ENCODE measurements at regions not wholly inside any gene's neighbourhood (a gene's known extent, or its start where the extent isn't known, plus 50 kb on each side); places are given as distances from the start of the nearest gene placed in this dataset.
A peak's percentile ranks its signal among the peaks of the same experiment; 100 is the strongest.

- DNase-seq = no peak
Measured at GRCh38 chr2:49298230-49298629, 143.9 kb upstream of the FSHR start.

DNA sequence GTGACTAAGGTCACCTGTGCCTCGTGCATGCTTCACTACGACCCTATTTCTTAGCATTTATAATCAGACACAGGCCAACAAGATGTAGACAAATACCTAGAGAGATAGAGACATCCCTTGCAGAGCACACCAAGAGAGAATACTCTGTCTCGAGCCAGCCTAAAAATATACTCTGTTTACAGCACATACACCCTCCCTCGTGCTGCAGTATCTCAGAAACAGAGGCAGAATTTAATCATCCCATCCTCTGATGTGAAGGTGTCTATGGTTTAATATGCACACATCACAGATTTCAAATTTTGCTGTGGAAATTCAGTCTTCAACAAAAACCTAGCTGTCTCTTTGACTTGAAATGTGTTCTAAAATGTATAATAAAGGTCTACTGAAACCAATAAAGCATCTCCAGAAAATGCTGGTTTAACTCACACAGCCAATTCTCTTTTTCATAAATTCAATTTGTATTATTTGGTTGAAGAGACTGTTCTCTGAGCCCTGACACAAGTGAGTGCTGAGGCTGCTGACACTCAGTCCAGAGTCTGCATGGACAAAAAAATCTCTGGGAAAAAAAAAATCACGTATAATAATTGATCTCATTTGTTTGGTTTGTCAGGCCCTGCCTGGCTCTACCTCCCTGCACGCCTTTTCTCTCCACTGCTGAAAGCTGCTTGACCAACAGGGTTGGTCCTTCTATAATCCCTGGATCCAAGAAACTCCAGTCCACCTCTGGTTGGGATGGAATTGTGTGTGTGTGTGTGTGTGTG lies 142.0 kb upstream of the FSHR start:
- no peak for DNase-seq

GRCh38 chr2:49294225-49294624 lies 139.9 kb upstream of the FSHR start:
- DNase-seq = no peak

DNA sequence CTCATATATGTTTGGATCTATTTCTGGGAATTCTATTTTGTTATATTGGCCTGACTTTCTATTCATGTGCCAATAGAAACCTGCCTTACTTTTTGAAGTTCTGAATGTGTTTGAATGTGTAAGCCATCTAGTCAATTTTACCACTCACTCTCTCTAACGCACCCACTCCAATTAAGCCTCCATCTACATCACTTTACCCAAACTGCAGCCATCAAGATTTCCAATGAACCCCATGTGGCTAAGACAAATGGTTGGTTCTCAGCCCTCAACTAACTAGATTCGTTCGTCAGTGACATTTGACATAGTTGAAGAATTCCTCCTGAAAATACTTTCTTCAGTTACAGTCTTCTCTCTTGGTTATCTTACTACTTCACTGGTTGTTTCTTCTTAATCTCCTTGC lies 137.3 kb upstream of the FSHR start:
- DNase-seq = no peak

DNA sequence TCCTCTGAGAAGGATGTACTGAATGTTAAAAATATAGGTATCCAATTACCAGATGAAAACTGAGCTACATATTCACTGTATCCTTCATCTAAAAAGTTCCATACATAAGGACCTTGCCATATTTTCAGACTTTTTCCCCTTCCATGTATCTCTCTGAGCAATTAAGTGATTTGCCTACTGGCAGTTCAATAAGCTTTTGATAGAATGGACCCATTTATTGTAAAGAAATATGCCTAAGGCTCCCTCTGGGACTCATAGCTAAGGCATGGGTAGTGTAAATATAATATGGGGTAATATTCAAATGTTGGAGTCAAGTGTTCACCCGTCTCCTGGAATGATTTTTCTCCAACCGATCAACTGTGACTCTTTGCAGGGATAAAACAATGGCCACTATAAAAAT lies 135.4 kb upstream of the FSHR start:
- peak; percentile 24 for DNase-seq

GRCh38 chr2:49288902-49289700 lies 134.8 kb upstream of the FSHR start:
- no peak for DNase-seq

GRCh38 chr2:49288113-49288705 lies 133.9 kb upstream of the FSHR start:
- DNase-seq = no peak

DNA sequence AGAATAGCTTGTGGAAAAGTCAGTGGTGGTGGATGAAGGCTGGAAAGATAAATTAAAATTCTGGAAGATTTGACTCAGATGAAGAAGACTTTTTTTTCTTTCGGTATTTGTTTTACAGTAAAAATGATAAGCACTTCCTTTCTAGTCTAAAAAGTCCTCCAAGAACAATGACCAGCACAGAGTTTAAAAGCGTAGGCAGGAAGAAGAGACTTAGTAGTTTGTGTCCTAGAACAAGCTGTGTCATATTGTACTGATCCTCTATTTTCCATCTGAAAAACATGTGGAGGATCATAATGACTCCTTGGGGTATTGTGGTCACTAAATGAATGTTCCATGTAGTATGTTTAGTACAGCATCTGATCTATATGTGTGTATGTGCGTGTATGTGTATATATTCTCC lies 132.4 kb upstream of the FSHR start:
- DNase-seq = no peak

- DNase-seq = no peak
Measured at GRCh38 chr2:49286045-49286444, 131.7 kb upstream of the FSHR start.

DNA sequence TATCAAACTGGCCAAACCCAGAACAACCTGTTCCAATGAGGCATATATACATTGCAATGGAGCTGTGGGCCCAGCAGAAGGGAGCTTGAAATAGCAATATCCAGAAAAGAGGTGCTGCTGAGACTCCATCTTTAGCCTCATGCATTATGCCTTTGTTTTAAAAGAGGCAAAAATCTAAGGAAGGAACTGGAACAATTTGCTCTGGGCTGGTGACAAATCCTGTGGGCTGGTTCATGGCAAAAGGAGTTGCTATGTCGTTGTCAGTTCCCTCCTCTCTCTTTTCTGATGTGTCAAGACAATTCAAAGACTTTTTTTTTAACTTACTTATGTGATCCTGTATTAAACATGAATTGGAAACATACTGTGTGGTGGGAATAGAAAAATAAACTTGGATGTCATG lies 124.2 kb upstream of the FSHR start:
- DNase-seq = no peak

- no peak for DNase-seq
Measured at GRCh38 chr2:49278141-49278540, 123.8 kb upstream of the FSHR start.

GRCh38 chr2:49271060-49271606 lies 116.8 kb upstream of the FSHR start:
- no peak for DNase-seq

- DNase-seq = no peak
Measured at GRCh38 chr2:49270091-49270490, 115.8 kb upstream of the FSHR start.

GRCh38 chr2:49265471-49265870 lies 111.2 kb upstream of the FSHR start:
- no peak for DNase-seq

DNA sequence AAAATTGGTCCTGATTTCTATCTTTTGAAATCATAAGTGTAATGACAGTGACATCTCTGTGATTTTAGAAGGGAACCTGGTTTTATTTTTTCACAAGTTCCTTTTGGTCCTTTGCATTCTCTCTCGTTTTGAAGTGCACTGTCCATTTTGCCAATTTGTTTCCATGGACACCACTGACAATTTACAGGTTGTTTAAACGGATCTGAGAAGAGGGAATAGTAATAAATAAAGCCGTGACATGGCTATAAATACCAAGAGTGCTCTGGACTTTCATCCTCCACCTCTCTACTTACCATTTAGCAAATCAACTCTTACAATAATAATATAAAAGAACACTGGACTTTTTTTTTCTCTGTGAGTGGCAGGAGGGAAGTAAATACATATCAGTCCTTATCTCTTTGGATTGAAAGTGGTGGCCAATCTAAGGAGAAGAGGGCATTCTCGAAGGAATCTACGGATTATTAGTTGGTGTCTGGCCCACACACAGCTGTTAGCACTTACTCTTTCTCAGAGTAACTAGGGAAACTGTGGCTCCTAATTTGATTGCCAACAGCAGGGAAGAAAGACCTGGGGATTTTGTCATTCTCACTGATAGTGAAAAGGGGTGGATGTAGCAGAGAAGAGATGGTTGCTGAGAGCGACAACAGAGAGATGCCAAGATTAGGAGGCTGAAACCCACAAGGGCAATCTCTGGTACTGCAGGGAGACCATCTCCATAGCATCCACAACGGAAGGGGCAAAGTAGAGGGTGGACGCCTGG lies 108.7 kb upstream of the FSHR start:
- no peak for DNase-seq

GRCh38 chr2:49261781-49262180 lies 107.5 kb upstream of the FSHR start:
- no peak for DNase-seq

- no peak for DNase-seq
Measured at GRCh38 chr2:49260979-49261538, 106.7 kb upstream of the FSHR start.

DNA sequence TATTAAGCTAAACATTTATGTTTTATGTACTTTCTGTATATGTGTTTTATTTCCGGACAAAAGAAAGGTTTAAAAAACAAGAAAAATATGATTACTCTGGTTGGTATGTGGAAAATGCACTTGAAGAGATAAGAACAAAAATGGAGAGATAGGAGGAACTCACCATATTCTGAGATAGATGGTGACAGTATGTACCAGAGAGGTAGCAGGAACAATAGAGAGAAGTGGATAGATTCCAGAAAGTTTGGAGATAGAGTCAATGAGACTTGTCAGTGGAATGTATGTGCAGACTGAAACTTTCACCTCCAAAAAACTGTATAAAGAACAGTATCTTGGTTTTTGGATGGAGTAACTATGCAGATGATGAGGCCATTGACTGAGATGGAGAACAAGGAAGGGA lies 105.6 kb upstream of the FSHR start:
- no peak for DNase-seq

DNA sequence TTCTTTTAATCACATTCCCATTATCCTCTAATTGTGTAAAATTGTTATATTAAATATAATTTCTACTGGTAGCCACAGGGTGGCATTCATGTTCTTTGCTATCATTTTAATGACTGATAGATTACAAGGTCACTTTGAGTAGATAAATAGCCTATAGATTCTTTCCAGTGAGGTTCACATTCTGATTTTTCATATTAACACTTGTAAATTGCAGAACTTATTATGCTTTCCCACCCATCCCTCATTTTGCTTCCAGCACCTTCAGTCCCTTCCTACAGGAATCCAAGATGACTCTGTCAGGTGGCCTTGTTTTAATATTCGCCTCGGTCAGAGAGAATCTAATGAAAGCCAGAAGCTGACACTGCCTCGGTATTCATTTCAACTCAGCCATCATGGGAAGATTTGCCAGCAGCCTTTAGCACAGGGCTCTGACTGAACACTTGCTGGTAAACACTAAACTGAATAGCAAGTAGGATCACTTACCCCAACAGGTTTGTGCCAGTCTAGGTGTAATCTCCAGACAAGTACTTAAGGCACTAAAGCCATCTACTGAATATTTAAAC lies 101.2 kb upstream of the FSHR start:
- DNase-seq = no peak

GRCh38 chr2:49254401-49254800 lies 100.1 kb upstream of the FSHR start:
- DNase-seq = no peak

GRCh38 chr2:49251766-49252165 lies 97.5 kb upstream of the FSHR start:
- DNase-seq = no peak

- DNase-seq = no peak
Measured at GRCh38 chr2:49251251-49251650, 96.9 kb upstream of the FSHR start.

All from NCI-H526 treated with DMSO at 0.1 percent for 48 hours (cell line).